ENCODE measurements at regions not wholly inside any gene's neighbourhood (a gene's known extent, or its start where the extent isn't known, plus 50 kb on each side); places are given as distances from the start of the nearest gene placed in this dataset.

DNA sequence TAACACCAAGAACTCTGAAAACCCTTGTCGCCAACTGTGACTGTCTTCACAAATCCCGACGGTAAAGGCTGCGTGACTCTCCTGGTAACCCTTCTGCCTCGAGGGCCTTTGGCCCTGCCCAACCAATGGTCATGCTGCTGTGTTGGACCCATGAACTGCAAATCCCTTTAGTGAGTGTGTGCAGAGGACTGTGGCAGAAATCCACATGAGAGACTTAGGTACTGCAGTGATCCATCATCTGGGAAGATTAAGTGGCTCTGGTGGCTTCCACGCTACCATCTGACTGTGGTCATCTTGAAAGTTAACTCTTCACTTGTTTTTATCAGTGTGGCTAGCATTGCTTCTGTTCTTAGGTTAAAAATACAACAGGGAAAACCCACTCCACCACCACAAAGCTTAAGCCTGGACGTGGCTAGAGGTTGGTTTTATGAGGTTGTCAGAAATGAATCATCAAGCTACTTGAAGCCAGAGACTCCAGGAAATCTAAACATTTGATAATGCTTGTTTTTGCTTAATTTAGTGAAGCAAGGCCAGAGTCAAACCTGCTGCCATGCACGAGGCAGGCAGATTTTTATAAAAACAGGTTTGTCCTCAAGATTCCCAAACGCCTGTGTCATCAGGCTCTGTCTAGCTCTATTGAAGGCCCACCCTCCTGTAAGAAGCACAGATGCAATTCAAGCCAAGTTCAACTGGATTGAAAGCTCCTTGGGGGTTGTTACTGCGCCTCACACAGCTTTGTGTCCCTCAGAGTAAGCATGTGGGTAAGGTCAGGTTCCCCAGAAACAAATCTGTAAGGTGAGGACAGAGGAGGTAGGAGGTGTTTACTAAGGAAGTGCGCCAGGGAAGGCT, 52.7 kb upstream of the ERCC6L2 start:
- DNase-seq: no peak

GRCh38 chr9:95822015-95822414, 53.5 kb upstream of the ERCC6L2 start:
- no peak for DNase-seq

DNA sequence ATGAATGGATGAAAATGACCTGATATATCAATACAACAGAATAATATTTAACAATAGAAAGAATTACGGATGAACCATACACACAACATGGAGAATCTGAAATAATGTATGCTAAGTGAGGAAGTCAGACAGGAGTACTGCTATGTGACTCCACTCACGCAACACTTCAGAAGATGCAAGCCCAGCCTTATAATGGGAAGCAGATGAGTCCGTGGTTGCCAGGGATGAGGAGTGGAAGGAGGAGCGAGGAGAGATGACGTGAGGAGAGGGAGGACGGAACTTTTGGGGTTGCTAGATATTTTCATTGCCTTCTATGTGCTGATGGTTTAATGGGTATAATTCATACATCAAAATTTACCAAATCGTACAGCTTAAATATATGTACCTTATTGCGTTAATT, 55.4 kb upstream of the ERCC6L2 start:
- no peak for DNase-seq

DNA sequence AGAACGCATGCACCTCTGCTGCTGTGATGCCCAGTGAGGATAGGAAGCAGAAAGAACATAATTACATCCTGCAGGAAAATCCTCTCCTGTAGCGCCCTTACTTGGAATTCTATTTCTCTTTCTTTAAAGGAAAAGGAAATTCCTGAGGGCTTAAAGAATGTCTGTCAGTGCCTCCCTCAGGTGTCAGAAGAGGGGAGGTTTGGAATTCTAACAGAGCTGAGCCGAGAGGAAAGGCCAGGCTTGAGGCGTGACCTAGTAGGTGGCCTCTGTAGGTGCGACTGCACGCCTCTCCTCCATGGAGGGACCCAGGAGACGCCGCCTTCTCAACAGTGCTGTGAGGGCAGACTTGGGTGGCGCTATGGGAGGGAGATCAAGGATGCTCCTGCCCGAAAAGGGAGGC, 55.9 kb upstream of the ERCC6L2 start:
- no peak for DNase-seq

GRCh38 chr9:95817205-95817604, 58.3 kb upstream of the ERCC6L2 start:
- no peak for DNase-seq

GRCh38 chr9:95816716-95817115, 58.8 kb upstream of the ERCC6L2 start:
- no peak for DNase-seq

DNA sequence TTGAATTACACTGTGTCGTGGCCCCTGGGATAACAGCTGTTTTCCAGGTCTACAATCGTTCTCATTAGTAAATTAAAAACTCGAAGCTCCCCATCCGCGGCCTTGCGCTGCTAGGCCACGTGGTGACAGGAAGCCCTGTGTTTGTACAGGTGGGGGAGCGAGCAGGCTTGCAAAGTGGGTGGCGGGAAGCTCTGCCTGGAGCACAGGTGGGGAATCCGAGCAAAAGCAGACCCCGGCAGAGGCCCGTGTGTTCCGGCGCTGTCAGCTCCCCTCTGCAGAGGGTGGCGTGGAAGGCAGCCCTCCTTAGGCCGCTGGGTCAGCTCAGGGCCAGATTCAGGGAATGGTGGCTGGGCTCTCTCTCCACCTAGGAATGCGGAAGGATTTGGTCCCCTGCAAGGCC, 59.5 kb upstream of the ERCC6L2 start:
- DNase-seq: no peak

GRCh38 chr9:95815133-95815532, 60.4 kb upstream of the ERCC6L2 start:
- no peak for DNase-seq

DNA sequence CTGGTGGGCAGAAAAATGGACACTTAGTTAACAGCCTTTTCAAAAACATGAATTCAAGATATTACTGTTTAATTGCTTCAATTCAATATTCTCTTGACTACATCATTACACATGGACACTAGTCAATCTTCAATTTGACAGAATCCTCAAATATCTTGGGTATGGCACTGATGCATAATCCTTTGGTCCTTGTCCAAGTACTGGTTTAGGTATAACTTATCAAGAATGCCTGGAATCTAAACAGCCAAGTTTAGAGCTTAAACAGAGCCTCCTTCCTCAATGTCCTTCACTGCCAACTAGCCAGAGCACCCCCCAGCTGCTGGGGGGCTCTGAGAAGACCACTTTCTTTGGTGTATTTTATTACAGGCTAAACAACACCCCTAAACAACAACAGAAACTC, 61.6 kb upstream of the ERCC6L2 start:
- DNase-seq: no peak

DNA sequence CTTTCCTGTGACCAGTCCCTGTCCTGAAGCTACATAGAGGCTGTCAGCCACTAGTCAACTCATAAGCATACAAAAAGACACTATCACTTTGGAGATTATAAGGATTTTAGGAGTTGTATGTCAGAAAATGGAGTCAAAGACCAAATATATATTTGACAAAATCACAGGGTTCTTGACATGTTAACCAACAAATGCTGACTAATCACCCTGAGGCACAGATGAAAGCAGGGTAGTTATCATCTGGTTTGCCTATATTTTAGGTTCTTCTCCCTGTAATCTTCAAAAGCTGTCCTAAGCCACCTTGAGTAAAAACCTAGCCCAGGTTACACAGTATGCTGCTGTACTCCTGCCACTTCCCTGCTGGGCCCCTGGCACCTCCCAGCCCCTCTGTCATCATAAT, 64.7 kb upstream of the ERCC6L2 start:
- DNase-seq: no peak

DNA sequence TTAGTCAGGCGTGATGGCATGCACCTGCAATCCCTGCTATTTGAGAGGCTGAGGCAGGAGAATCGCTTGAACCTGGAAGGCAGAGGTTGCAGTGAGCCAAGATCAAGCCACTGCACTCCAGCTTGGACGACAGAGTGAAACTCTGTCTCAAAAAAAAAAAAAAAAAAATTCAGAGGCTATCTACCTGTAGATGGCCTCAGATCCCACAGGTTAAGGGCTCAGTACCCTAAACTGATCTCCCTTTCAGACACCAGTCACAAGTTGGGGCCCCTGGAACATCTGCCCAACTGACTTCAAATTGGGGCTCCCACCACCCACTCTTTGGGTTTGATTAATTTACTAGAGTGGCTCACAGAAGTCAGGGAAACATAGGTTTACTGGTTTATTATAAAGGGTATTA, 65.4 kb upstream of the ERCC6L2 start:
- no peak for DNase-seq

DNA sequence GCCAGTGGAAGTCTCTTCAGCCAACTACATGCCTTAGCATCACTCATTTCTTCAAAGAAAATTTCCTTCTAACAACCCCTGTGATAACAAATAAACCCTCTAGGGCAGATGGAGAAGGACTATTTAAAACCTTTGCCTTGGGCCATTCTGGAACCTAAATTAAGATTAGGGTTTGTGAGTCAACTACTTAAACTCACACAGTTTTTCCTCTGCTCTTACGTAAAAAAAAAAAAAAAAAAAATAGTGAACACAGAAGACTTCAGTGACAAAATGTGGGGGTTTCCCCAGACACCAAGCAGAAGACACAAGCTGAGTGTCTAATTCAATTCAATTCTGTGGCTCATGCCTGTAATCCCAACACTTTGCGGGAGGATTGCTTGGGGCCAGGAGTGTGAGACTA, 65.8 kb upstream of the ERCC6L2 start:
- no peak for DNase-seq

- DNase-seq: no peak
Measured at GRCh38 chr9:95808011-95808410, 67.5 kb upstream of the ERCC6L2 start.

- no peak for DNase-seq
Measured at GRCh38 chr9:95807326-95807947, 68.1 kb upstream of the ERCC6L2 start.

- no peak for DNase-seq
Measured at GRCh38 chr9:95803197-95803596, 72.3 kb upstream of the ERCC6L2 start.

DNA sequence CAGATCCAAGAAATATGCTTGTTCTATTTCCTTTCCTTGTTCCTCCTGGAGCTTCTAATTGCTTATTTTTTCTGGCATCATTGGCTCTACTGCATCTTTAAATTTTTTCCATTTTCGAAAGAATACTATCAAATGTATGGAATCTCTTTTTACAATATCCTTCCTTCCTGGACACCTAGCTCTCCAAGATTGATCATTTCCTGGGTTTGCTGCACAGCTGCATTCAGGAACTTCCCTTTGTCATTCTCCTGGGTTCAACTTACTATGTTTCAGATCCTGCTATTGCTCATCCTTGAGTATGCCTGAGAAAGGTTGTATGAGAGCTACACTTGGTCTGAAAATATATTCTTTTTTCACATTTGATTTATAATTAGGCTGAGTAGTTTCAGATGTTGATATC, 73.7 kb upstream of the ERCC6L2 start:
- no peak for DNase-seq

GRCh38 chr9:95796029-95796428, 79.5 kb upstream of the ERCC6L2 start:
- peak; percentile 86 for DNase-seq

GRCh38 chr9:95793924-95794828, 81.3 kb upstream of the ERCC6L2 start:
- DNase-seq: no peak

DNA sequence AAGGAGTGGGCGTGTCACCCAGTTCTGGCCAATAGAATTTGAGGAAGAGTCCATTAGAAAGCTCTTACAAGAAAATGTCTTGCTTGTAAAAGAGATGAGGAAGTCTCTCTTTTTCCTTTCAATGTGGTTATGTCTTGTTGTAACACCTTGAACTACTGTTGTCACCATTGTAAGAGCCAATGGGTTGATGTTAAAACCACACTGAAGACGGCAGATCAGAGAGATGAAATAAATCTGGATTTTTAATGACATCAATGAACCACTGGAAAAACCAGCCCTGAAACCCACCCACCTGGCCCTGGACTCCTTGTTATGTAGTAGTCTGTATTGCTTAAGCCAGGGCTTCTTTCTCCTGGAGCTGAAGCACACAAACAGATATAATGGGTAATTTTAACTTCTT, 83.8 kb upstream of the ERCC6L2 start:
- DNase-seq: no peak

DNA sequence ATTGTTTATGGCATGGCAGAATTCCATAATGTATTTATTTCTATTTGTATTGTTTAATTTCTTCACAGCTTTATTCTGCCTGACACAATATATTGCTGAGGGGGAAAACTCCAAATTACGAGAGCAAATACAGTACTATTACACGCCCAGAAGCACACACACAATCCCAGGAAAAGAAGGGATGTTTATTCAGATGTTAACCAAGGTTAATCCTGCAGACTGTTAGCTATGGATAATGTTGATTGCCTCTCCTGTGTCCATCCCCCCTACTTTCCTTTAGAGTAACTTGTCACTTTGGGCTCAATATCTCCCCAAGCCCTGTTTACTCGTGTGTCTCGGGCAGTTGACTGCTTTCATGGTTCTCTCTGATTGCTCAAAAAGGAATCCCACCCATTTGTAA, 84.2 kb upstream of the ERCC6L2 start:
- DNase-seq: no peak

- no peak for DNase-seq
Measured at GRCh38 chr9:95788521-95788991, 86.9 kb upstream of the ERCC6L2 start.

GRCh38 chr9:95788021-95788420, 87.5 kb upstream of the ERCC6L2 start:
- no peak for DNase-seq

DNA sequence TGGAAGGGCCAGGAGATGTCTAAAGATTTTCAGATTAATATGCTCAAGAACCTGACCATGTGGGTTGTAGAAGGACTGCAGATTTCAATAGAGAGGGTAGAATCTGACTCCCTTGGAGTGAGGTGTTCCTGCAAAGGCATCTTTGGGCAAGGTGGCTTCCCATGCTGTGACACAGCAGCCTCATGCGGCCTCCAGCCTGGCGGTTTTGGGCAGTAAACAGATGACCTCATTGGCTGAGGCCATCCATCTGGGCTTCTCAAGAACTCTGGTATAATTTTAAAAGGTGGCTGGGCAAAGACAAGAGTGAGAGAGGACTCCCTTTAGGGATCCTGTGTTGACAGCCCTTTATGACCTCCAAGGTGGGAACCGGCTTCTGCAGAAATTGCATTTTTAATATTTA, 90.3 kb upstream of the ERCC6L2 start:
- no peak for DNase-seq

GRCh38 chr9:95784318-95784717, 91.2 kb upstream of the ERCC6L2 start:
- no peak for DNase-seq
